ENCODE measurements at regions not wholly inside any gene's neighbourhood (a gene's known extent, or its start where the extent isn't known, plus 50 kb on each side); places are given as distances from the start of the nearest gene placed in this dataset.

DNA sequence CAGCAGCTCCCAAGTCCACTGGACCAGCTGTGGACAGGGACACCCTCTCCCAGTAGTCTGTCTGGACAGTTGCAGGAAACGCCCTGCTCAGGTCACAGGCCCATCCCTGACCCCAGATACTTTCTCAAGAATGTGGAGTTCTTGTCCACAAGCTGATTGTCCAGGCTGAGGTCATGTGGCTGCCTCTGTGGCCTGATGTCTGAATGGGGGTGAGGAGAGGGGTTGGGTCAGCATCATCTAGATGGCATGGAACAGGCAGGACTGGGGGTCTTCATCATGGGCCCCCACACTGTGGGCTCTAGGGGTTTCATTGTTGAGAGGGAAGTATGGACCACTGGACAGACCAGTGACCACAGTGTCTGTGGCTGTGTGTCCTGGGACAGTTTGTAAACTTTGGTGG lies 1015.0 kb downstream of the TBC1D22A start:
- TF ChIP-seq, protein P1, sequence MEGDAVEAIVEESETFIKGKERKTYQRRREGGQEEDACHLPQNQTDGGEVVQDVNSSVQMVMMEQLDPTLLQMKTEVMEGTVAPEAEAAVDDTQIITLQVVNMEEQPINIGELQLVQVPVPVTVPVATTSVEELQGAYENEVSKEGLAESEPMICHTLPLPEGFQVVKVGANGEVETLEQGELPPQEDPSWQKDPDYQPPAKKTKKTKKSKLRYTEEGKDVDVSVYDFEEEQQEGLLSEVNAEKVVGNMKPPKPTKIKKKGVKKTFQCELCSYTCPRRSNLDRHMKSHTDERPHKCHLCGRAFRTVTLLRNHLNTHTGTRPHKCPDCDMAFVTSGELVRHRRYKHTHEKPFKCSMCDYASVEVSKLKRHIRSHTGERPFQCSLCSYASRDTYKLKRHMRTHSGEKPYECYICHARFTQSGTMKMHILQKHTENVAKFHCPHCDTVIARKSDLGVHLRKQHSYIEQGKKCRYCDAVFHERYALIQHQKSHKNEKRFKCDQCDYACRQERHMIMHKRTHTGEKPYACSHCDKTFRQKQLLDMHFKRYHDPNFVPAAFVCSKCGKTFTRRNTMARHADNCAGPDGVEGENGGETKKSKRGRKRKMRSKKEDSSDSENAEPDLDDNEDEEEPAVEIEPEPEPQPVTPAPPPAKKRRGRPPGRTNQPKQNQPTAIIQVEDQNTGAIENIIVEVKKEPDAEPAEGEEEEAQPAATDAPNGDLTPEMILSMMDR (tag by site-specific recombination; IDR thresholded peaks at IDR 0.05): no peak
- no peak for TF ChIP-seq ZNF473 (tag by site-specific recombination; IDR thresholded peaks at IDR 0.05)
- TF ChIP-seq, protein P2, sequence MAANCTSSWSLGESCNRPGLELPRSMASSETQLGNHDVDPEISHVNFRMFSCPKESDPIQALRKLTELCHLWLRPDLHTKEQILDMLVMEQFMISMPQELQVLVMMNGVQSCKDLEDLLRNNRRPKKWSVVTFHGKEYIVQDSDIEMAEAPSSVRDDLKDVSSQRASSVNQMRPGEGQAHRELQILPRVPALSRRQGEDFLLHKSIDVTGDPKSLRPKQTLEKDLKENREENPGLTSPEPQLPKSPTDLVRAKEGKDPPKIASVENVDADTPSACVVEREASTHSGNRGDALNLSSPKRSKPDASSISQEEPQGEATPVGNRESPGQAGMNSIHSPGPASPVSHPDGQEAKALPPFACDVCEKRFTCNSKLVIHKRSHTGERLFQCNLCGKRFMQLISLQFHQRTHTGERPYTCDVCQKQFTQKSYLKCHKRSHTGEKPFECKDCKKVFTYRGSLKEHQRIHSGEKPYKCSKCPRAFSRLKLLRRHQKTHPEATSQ (tag by site-specific recombination; IDR thresholded peaks at IDR 0.05): no peak
- TF ChIP-seq ZNF629 (tag by site-specific recombination; IDR thresholded peaks at IDR 0.05): no peak
- TF ChIP-seq TCF7L2 (IDR thresholded peaks at IDR 0.05; ENCODE audit: borderline replicate concordance, low read depth, low read length): no peak
